Adrenal gland (tissue), 5 donors: ENCODE measurements at regions not wholly inside any gene's neighbourhood (a gene's known extent, or its start where the extent isn't known, plus 50 kb on each side); places are given as distances from the start of the nearest gene placed in this dataset.

Experiments
- POLR2A ChIP-seq, 2 donors: fragments of 450-650 bp; IDR thresholded peaks; one replicate each; pipeline ENCODE4 v1.6.1; 2017; ENCODE audit warnings: antibody characterized with exemption in 2 of 2, mild to moderate bottlenecking in 2 of 2, moderate library complexity in 1 of 2
- TF ChIP-seq, protein P1 (sequence below), 6 experiments: fragments of 450-650 bp in 4 of 6; fragments of 200-600 bp in 2 of 6; sonication (generic) in 1 of 6; IDR thresholded peaks; 1 replicate in 5 of 6; 2 replicates in 1 of 6; pipeline versions ENCODE4 v1.5.1 to v1.8.0; 2016 to 2021; ENCODE audit warnings: antibody characterized with exemption in 6 of 6, mild to moderate bottlenecking in 2 of 6, moderate library complexity in 1 of 6
- donor health status: DM: no; HTN: no; CAD: no.

DNA sequence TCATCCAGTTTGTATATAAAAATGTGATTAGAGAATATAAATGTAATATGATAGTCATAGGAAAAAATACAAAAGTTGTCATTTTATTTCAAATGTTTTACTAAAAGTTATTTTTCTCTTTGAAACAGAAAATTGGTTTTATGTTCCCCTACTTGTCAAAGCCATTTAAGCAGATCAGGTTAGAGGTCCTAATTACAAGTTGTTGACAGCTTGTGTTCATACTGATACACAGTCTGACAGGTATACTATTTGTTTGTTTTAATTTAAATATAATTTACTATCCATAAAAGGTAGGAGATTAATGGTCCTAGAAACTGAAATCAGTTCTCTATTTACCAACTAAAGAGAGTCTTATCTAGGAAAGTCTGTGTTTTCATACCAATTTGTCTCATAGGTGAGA is 250.4 kb upstream of the TMEM161B start:
- TF ChIP-seq, protein P1, sequence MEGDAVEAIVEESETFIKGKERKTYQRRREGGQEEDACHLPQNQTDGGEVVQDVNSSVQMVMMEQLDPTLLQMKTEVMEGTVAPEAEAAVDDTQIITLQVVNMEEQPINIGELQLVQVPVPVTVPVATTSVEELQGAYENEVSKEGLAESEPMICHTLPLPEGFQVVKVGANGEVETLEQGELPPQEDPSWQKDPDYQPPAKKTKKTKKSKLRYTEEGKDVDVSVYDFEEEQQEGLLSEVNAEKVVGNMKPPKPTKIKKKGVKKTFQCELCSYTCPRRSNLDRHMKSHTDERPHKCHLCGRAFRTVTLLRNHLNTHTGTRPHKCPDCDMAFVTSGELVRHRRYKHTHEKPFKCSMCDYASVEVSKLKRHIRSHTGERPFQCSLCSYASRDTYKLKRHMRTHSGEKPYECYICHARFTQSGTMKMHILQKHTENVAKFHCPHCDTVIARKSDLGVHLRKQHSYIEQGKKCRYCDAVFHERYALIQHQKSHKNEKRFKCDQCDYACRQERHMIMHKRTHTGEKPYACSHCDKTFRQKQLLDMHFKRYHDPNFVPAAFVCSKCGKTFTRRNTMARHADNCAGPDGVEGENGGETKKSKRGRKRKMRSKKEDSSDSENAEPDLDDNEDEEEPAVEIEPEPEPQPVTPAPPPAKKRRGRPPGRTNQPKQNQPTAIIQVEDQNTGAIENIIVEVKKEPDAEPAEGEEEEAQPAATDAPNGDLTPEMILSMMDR (IDR thresholded peaks at IDR 0.05) = no peak
- no peak for TF ChIP-seq POLR2A (IDR thresholded peaks at IDR 0.05)
